ENCODE measurements at regions not wholly inside any gene's neighbourhood (a gene's known extent, or its start where the extent isn't known, plus 50 kb on each side); places are given as distances from the start of the nearest gene placed in this dataset.

DNA sequence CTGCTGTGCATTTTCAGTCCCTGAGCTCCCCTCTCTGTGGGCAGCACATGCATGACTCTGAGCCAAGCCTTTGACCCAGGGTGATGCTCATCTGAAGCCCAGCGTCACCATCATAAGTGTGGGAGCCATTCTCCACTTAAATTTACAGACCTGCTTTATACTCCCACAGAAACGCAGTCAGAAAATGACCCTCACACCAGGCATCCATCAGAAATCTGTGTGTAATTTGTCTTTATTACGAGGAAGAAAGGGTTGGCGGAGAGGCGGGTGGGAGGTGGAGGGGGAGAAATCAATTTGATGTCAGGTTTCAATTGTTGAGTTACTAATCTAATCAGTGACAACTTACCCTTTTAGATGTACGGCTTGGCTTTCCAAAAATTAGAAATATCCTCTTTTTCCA lies 353.6 kb downstream of the MAFB start:
- no peak overlapping the region for H3K4me2 ChIP-seq (ENCODE audit: low read depth, low read length, poor library complexity, severe bottlenecking)
- no peak overlapping the region for H3K4me3 ChIP-seq (ENCODE audit: insufficient read depth, low read length, poor library complexity, severe bottlenecking)
- H3F3A ChIP-seq (ENCODE audit: insufficient read depth), result no peaks in the 10 kb centered on the region
- H3K9ac ChIP-seq (ENCODE audit: low read length), result no peak overlapping the region
- H4K20me1 ChIP-seq (ENCODE audit: low read depth, low read length), result no peaks in the 10 kb centered on the region
- no peaks in the 10 kb centered on the region for H3K79me2 ChIP-seq (ENCODE audit: insufficient read depth, low read length)
- H3K9me2 ChIP-seq (replicated peaks; ENCODE audit: insufficient read depth, low read length), result no peaks in the 10 kb centered on the region
- H3K27ac ChIP-seq (ENCODE audit: low read depth, low read length), result no peak overlapping the region
- H3K36me3 ChIP-seq (ENCODE audit: low read length), result no peaks in the 10 kb centered on the region
- H3K27me3 ChIP-seq (ENCODE audit: low read length), result no peaks in the 10 kb centered on the region
- H2AFZ ChIP-seq (ENCODE audit: low read depth, low read length, severe bottlenecking), result no peak overlapping the region
- H3K9me3 ChIP-seq (ENCODE audit: insufficient read depth, low read length), result no peaks in the 10 kb centered on the region
- TF ChIP-seq, protein P1, sequence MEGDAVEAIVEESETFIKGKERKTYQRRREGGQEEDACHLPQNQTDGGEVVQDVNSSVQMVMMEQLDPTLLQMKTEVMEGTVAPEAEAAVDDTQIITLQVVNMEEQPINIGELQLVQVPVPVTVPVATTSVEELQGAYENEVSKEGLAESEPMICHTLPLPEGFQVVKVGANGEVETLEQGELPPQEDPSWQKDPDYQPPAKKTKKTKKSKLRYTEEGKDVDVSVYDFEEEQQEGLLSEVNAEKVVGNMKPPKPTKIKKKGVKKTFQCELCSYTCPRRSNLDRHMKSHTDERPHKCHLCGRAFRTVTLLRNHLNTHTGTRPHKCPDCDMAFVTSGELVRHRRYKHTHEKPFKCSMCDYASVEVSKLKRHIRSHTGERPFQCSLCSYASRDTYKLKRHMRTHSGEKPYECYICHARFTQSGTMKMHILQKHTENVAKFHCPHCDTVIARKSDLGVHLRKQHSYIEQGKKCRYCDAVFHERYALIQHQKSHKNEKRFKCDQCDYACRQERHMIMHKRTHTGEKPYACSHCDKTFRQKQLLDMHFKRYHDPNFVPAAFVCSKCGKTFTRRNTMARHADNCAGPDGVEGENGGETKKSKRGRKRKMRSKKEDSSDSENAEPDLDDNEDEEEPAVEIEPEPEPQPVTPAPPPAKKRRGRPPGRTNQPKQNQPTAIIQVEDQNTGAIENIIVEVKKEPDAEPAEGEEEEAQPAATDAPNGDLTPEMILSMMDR (IDR thresholded peaks at IDR 0.05; ENCODE audit: insufficient read depth, low read length, poor library complexity, severe bottlenecking), result no peak
- no peak for TF ChIP-seq EZH2phosphoT487 (conservative IDR thresholded peaks at IDR 0.05; ENCODE audit: low read length)

DNA sequence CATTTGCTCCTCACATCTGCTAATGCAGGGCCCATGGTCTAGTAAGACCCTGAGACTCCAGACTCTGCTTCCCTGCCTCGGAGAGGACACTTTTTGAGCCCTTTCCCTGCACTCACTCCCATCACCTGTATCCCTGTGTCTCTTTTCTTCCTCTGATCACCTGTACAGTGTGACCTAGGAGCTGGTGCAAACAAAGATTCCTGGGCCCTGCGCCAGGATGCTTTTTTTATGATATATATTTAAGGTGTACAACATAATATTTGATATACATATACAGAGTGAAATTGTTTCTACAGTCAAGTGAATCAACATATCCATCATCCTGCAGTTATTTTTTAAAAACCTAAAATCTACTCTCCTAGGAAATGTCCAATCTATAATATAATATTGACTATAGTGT lies 355.4 kb downstream of the MAFB start:
- H3K27me3 ChIP-seq (ENCODE audit: low read length), result no peaks in the 10 kb centered on the region
- H3K27ac ChIP-seq (ENCODE audit: low read depth, low read length), result no peak overlapping the region
- H3F3A ChIP-seq (ENCODE audit: insufficient read depth), result no peaks in the 10 kb centered on the region
- no peak overlapping the region for H3K4me3 ChIP-seq (ENCODE audit: insufficient read depth, low read length, poor library complexity, severe bottlenecking)
- TF ChIP-seq EZH2phosphoT487 (conservative IDR thresholded peaks at IDR 0.05; ENCODE audit: low read length), result no peak
- TF ChIP-seq, protein P1 (IDR thresholded peaks at IDR 0.05; ENCODE audit: insufficient read depth, low read length, poor library complexity, severe bottlenecking), result no peak
- no peak overlapping the region for H3K4me2 ChIP-seq (ENCODE audit: low read depth, low read length, poor library complexity, severe bottlenecking)
- H3K9ac ChIP-seq (ENCODE audit: low read length), result no peak overlapping the region
- H3K36me3 ChIP-seq (ENCODE audit: low read length), result no peaks in the 10 kb centered on the region
- H3K79me2 ChIP-seq (ENCODE audit: insufficient read depth, low read length), result no peaks in the 10 kb centered on the region
- no peak overlapping the region for H2AFZ ChIP-seq (ENCODE audit: low read depth, low read length, severe bottlenecking)
- no peaks in the 10 kb centered on the region for H3K9me2 ChIP-seq (replicated peaks; ENCODE audit: insufficient read depth, low read length)
- H4K20me1 ChIP-seq (ENCODE audit: low read depth, low read length), result no peaks in the 10 kb centered on the region
- H3K9me3 ChIP-seq (ENCODE audit: insufficient read depth, low read length), result no peaks in the 10 kb centered on the region

DNA sequence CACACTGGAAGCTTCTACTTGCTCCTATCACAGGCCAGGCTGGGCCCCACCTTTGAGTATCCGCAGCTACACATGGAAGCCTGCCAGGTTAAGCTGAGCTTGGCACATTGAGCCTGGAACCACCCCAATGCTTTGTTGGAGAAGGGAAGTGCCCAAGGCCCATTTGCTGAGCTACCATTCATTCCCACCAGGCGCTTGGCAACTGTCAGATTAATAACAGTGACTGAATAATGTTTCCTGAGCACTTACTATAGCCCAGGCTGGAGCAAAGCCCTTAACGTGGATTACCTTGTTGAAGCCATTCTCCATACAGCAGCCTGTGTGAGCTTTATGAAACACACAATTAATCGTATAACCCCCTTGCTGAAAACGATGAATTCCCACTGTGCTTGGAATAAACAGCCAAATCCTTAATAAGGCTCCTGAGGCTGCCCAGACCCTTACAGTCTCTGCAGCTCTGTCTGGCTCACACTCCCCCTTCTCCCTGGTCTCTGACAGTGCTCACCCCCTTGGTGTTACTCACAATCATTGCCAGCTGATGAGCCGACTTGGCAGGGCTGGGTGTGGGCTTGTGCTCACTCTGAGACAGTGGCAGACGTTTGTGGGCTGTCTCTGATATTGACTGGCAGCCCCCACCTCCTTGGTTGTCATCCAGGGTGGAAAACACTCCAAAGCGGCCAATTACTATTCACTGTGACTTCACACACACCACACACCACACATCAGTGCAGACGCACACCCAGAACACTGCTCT lies 357.1 kb downstream of the MAFB start:
- Histone ChIP-seq H3F3A (ENCODE audit: insufficient read depth) (no peaks in the 10 kb centered on the region), H3K9me2 (replicated peaks; ENCODE audit: insufficient read depth, low read length) (no peaks in the 10 kb centered on the region), H3K79me2 (ENCODE audit: insufficient read depth, low read length) (no peaks in the 10 kb centered on the region), H2AFZ (ENCODE audit: low read depth, low read length, severe bottlenecking) (no peak overlapping the region), H3K36me3 (ENCODE audit: low read length) (no peaks in the 10 kb centered on the region), H3K4me3 (ENCODE audit: insufficient read depth, low read length, poor library complexity, severe bottlenecking) (no peak overlapping the region), H4K20me1 (ENCODE audit: low read depth, low read length) (no peaks in the 10 kb centered on the region), H3K27me3 (ENCODE audit: low read length) (no peaks in the 10 kb centered on the region), H3K9me3 (ENCODE audit: insufficient read depth, low read length) (no peaks in the 10 kb centered on the region), H3K27ac (ENCODE audit: low read depth, low read length) (no peak overlapping the region), H3K4me2 (ENCODE audit: low read depth, low read length, poor library complexity, severe bottlenecking) (no peak overlapping the region), H3K9ac (ENCODE audit: low read length) (no peak overlapping the region)
- TF ChIP-seq, protein P1 (IDR thresholded peaks at IDR 0.05; ENCODE audit: insufficient read depth, low read length, poor library complexity, severe bottlenecking), result no peak
- no peak for TF ChIP-seq EZH2phosphoT487 (conservative IDR thresholded peaks at IDR 0.05; ENCODE audit: low read length)

All from SU-DHL-6 (cell line).